NCI-H146 treated with DMSO at 0.1 percent for 48 hours (cell line): ENCODE measurements at regions not wholly inside any gene's neighbourhood (a gene's known extent, or its start where the extent isn't known, plus 50 kb on each side); places are given as distances from the start of the nearest gene placed in this dataset.

Experiments used
- DNase-seq: peaks from one replicate; lab custom pipeline; 2025; ENCODE audit not compliant: unreplicated experiment; lab: John Stamatoyannopoulos, UW

- DNase-seq: no peak
These were observed 352.2 kb downstream of the AACS start for GRCh38 chr12:125417446-125417845.

GRCh38 chr12:125418902-125419564, 353.8 kb downstream of the AACS start:
- no peak for DNase-seq

- DNase-seq: no peak
These were observed 359.7 kb downstream of the AACS start for GRCh38 chr12:125424909-125425308.

DNA sequence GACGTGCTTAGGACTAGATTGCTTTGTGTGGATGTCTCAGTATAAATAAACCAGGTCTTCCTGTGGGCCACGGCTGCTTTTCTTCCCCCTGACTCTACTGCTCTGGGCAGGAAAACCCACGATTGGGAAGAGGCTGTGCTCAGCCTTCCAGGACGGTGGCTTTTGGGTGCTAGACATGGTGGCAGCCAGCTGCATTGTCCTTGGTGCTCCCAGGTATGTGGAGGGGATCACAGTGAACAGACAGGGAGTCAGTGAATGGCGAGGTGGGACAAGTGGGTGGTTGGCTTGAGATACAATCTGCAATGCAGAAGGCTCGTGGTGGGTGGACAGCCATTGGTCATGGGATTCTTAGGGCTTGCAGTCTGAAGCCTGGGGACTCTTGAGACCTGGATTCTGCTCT, 366.3 kb downstream of the AACS start:
- DNase-seq: no peak

GRCh38 chr12:125434131-125434530, 368.9 kb downstream of the AACS start:
- DNase-seq: no peak

GRCh38 chr12:125434936-125435443, 369.8 kb downstream of the AACS start:
- no peak for DNase-seq

GRCh38 chr12:125435871-125436270, 370.6 kb downstream of the AACS start:
- DNase-seq: no peak

DNA sequence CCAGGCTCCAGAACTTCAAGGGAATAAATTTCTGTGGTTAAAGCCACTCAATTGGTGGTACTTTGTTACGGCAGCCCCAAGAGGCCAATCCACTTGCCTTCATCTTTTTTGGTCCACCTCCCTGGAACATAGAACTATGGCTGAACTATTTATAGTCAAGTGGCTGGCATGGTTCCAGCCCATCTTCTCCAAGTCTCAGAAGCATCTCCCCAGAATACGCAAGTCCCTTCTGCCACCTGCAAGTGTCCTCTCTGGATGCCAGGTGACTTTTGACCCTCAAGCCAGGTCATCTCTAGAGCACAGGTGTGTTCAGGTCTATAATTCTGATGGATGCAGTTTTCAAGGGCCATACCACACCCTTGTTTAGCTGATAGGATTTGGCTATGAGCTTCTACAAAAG, 371.5 kb downstream of the AACS start:
- no peak for DNase-seq

GRCh38 chr12:125440399-125440798, 375.2 kb downstream of the AACS start:
- DNase-seq: no peak

- DNase-seq: no peak
These were observed 378.1 kb downstream of the AACS start for GRCh38 chr12:125443341-125443740.

GRCh38 chr12:125451408-125451807, 386.2 kb downstream of the AACS start:
- no peak for DNase-seq

DNA sequence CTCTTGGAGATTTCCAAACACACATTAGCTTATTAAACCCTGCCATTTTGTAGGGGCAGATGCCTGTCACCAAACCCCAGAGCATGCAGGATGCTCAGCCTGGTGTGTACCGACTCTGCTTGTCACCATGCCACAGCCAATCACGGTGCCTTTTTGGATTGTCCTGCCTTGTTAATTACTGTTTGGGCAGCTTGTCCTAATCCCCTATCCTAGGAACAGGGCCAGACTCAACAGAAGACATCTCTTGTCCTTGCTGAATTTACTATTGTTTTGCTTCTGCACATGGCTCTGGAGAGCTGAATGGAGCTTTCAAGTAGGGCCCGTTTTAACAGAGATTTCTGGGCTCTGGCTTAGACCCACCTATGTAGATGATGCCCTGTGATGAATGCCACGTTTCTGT, 388.5 kb downstream of the AACS start:
- DNase-seq: no peak

- no peak for DNase-seq
These were observed 389.1 kb downstream of the AACS start for GRCh38 chr12:125454291-125454690.

DNA sequence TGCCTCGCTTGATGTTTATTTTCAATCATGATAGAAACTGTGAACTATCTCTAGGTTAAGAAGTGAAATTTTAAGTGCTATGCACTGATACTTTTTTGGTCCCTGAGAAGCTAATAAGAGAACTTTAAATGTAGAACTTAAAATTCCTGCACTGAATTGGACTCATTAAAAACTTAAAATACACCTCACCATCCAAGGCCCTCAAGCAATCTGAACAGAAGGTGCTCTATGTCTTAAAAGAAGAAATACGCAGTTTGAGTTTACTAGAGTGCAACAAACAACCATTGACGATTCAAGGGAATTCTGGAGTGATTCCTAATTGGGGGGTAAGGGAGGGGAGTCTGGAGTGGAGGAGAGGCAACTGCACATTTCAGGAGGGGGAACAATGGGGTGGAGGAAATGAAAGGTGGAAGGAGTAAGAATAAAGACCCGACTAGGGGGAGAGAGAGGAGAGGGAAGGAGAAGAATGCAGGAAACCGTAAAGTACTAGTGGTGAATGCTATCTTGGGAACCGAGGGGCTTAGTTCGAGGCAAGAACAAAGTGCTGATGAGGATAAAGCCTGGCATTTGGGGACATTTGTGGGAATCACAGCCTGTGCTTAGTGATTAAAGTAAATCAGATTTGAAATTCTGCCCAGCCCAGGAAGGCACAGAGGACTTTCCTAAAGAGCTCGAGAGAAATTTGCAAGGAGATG, 389.7 kb downstream of the AACS start:
- DNase-seq: no peak

DNA sequence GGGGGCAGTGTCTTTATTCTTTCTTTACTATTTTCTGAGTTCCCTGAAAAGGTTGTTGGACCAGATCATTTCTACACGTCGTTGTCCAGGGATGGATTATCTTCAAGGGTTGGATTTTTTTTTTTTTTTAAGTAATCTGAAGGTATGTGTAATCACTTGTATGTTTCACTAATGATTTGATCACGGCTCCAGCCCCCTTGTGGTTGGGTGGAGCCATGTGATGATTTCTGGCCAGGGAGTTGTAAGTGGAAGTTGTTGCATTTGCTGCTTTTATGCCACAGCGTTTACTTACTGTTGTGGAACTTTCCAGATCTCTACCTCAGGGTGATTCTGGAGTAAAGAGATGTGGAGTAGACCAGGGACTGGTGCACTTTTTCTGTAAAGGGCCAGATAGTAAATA, 390.3 kb downstream of the AACS start:
- DNase-seq: no peak

DNA sequence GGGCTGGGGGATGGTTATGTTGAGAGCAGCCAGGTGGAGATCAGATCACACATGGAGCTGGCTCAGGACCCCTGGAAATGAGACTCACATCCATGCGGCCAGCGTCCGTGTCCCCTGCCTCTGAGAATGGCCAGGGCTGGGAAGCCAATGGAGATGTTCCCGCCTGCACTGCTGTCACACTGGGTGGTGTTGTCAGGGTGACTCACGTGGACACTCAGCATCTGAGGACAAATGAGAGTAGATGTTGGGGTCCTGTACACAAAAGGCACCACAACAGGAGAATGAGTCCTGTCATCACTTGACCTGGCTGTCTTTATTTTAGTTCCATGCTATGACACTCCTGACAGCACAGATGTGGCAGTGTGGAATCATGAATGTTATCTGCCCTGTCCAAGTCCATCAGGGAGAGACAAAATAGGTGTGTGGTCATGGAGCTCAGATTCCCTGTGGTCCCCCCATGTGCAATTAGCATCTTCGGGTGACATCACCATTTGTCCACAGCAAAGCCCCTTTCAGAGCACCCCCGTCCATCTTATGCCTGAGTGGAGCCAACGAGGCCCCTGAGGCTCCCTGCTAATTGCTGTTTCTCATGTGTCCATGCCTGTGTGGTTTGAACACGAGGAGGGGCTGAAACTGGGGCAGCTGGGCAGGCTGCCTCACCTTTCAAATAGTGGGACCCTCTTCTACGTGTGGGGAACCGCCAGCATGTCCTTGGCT, 393.5 kb downstream of the AACS start:
- DNase-seq: no peak

- DNase-seq: no peak
These were observed 396.6 kb downstream of the AACS start for GRCh38 chr12:125461831-125462230.

GRCh38 chr12:125463386-125463785, 398.2 kb downstream of the AACS start:
- DNase-seq: no peak

- no peak for DNase-seq
These were observed 402.1 kb downstream of the AACS start for GRCh38 chr12:125467363-125467762.

GRCh38 chr12:125469683-125470082, 404.4 kb downstream of the AACS start:
- no peak for DNase-seq

DNA sequence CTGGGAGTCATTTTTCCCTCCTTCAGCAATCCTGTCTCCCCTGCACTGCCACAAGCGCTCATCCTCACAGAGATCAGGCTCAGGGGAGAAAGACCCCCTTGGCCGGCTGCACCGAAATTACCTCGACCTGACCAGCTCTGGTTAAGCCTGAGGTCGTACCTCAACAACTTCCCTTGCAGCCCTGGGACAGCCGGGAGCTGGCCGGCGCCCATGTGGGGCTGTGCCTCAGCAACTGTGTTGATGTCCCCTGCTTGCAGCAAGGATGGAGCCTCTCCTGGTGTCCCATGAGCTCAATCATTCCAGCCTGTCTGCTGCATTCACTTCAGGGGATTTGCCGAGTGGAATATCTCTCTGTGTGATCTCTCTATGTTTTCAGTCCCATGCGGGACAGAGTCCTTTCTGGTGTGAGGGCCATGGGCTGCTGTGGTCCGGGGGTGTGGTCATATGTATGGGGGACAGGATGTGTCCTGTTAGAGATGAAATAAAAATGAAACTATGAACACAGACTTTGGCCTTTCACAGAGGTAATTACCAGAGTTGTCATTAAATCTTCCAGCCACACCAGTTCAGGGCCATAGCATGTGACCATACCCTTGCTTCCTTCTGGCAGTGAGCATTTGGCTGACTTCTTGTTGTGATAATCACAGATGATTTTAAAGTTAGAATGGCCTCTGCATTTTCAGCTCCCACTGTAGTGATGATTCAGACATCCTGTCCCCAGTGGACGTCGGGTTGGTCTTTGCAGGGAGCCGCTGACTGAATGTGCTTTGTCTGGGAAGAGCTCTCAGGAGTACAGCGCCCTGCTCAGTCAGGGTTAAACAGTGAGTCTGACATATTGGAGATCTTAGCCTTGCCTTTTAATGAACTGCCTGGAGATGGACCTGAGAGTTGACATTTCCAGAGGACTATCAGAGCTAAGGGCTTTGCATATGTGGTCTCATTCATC, 405.9 kb downstream of the AACS start:
- DNase-seq: no peak
